Activated CD4-positive, alpha-beta memory T cell treated with anti-CD3 and anti-CD28 coated beads, Interleukin-2, amount 10 ng/mL, durations not matched to agents 7 days and 5 days (primary cell): ENCODE measurements at regions not wholly inside any gene's neighbourhood (a gene's known extent, or its start where the extent isn't known, plus 50 kb on each side); places are given as distances from the start of the nearest gene placed in this dataset.

Source experiments
- CTCF ChIA-PET: fragments of 350-600 bp; sonication (Branson Sonifier 250); formaldehyde crosslinking; loops from one replicate; lab custom pipeline; 2021; ENCODE audit warnings: antibody characterized with exemption, inconsistent platforms; lab: Charles Lee
- POLR2A ChIA-PET: fragments of 350-600 bp; sonication (Branson Sonifier 250); formaldehyde crosslinking; loops from one replicate; lab custom pipeline; 2021; ENCODE audit warnings: antibody characterized with exemption; lab: Charles Lee
- DNase-seq: peaks from one replicate; pipeline ENCODE4 v3.0.0-alpha.2; 2020
- H3K27ac Mint-ChIP-seq: one replicate; pipeline ENCODE4 v1.8.0; 2021; ENCODE audit warnings: mild to moderate bottlenecking, mixed read lengths
- H3K27me3 Mint-ChIP-seq: one replicate; pipeline ENCODE4 v1.8.0; 2021; ENCODE audit warnings: mixed read lengths
- H3K36me3 Mint-ChIP-seq: one replicate; pipeline ENCODE4 v1.8.0; 2021; ENCODE audit warnings: low read depth, mixed read lengths
- H3K4me1 Mint-ChIP-seq: one replicate; pipeline ENCODE4 v1.8.0; 2021; ENCODE audit warnings: mixed read lengths
- H3K4me3 Mint-ChIP-seq: one replicate; pipeline ENCODE4 v1.8.0; 2021; ENCODE audit warnings: mild to moderate bottlenecking, mixed read lengths
- H3K9me3 Mint-ChIP-seq: one replicate; pipeline ENCODE4 v1.8.0; 2021; ENCODE audit warnings: mixed read lengths

DNA sequence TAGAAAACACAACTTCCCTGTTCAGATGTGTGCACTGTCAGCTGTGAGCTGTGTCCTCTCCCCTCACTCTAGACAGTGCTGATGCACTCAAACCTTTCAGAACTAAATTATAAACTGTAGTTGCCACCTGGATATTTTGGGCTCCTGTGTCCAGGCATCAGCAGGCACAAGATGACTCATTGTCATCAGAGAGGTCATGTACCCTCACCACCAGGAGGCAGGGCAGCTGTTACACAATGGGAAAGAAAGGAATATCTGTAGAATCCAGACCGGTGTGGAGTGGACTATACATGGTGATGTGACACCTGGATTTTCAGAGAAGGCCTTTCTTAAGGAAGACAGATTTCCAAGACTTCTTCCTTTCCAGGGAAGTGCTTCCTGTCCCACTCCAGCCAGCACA is 854.4 kb upstream of the AGA start:
- CTCF ChIA-PET, result no interaction called here
- no peaks in the 10 kb centered on the region for H3K36me3 Mint-ChIP-seq
- H3K27ac Mint-ChIP-seq, result no peak overlapping the region
- POLR2A ChIA-PET, result no interaction called here
- no peaks in the 10 kb centered on the region for H3K9me3 Mint-ChIP-seq
- no peak overlapping the region for H3K4me3 Mint-ChIP-seq
- H3K27me3 Mint-ChIP-seq, result no peaks in the 10 kb centered on the region
- H3K4me1 Mint-ChIP-seq, result no peaks in the 10 kb centered on the region
- DNase-seq, result no peak

GRCh38 chr4:178306565-178306964 is 864.3 kb upstream of the AGA start:
- no peak overlapping the region for H3K27ac Mint-ChIP-seq
- no peaks in the 10 kb centered on the region for H3K36me3 Mint-ChIP-seq
- DNase-seq, result no peak
- H3K9me3 Mint-ChIP-seq, result no peaks in the 10 kb centered on the region
- no peaks in the 10 kb centered on the region for H3K27me3 Mint-ChIP-seq
- POLR2A ChIA-PET, result no interaction called here
- no peaks in the 10 kb centered on the region for H3K4me1 Mint-ChIP-seq
- CTCF ChIA-PET, result no interaction called here
- no peak overlapping the region for H3K4me3 Mint-ChIP-seq

DNA sequence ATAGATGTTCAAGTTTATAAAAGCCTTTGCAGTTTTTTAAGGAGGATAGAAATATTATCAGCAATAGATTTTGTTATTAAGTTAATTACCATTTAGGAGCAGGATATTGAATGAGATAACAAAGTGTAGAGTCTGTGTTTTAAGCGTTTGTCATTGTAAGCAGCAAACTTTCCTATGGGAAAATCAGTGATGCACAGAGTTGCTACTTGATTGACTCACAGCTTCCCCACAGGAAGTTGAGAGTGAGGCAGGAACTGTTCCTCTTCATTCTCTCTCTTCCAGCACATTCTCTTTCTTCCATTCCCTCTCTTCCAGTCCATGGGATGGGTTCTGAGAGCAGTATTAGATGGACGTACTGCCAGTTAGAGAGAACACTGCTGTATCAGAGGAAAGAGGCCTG is 867.7 kb upstream of the AGA start:
- Mint-ChIP-seq H3K27ac (no peak overlapping the region), H3K4me3 (no peak overlapping the region), H3K4me1 (no peaks in the 10 kb centered on the region), H3K27me3 (no peaks in the 10 kb centered on the region), H3K9me3 (no peaks in the 10 kb centered on the region), H3K36me3 (no peaks in the 10 kb centered on the region)
- CTCF ChIA-PET, result no interaction called here
- POLR2A ChIA-PET, result no interaction called here
- DNase-seq, result no peak

DNA sequence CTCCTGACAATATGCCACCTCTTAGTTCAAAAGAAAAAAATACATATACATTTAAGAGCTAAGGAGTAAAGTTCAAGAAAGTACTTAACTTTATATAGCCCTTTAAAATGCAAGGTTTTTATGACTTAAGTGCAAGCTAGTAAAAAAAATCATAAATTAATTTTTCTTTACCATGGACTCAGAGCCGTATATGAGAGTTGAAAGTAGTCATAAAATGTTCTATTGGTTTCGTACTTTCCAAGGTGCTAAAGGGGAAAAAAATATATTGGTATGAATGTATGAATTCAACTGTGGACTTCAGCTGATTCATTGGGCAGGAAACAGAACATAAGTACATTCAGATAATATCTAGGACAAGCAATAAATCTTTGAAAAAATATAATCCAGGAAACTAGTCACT is 869.8 kb upstream of the AGA start:
- Mint-ChIP-seq H3K4me1 (no peaks in the 10 kb centered on the region), H3K9me3 (no peaks in the 10 kb centered on the region), H3K27me3 (no peaks in the 10 kb centered on the region), H3K4me3 (no peak overlapping the region), H3K36me3 (no peaks in the 10 kb centered on the region), H3K27ac (no peak overlapping the region)
- ChIA-PET CTCF (no interaction called here), POLR2A (no interaction called here)
- no peak for DNase-seq

- Mint-ChIP-seq H3K4me1 (no peaks in the 10 kb centered on the region), H3K4me3 (no peak overlapping the region), H3K36me3 (no peaks in the 10 kb centered on the region), H3K9me3 (peaks cover 4% of the 10 kb centered on the region), H3K27me3 (no peaks in the 10 kb centered on the region), H3K27ac (no peak overlapping the region)
- POLR2A ChIA-PET, result no interaction called here
- CTCF ChIA-PET, result no interaction called here
- DNase-seq, result no peak
Observed at GRCh38 chr4:178314287-178314686, 872.0 kb upstream of the AGA start.

GRCh38 chr4:178316211-178316610 is 874.0 kb upstream of the AGA start:
- Mint-ChIP-seq H3K27ac (no peak overlapping the region), H3K4me1 (no peaks in the 10 kb centered on the region), H3K9me3 (peaks cover 10% of the 10 kb centered on the region), H3K36me3 (no peaks in the 10 kb centered on the region), H3K27me3 (no peaks in the 10 kb centered on the region), H3K4me3 (no peak overlapping the region)
- CTCF ChIA-PET, result no interaction called here
- no peak for DNase-seq
- POLR2A ChIA-PET, result no interaction called here

DNA sequence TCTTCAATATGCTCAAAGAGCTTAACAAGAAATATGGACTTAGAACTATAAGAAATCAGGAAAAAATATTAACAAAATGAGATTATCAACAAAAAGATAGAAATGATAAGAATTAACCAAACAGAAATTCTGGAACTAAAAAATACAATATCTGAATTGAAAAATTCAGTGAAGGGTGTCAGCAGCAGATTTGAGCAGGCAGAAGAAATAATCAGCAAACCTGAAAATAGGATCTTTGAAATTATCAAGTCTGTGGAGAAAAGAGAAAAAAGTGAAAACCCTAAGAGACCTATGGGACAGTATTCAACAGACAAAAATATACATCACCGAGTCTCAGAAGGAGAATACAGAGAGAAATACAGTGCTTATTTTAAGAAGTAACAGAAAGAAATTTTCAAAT is 877.8 kb upstream of the AGA start:
- CTCF ChIA-PET, result no interaction called here
- DNase-seq, result no peak
- no peaks in the 10 kb centered on the region for H3K4me1 Mint-ChIP-seq
- POLR2A ChIA-PET, result no interaction called here
- H3K36me3 Mint-ChIP-seq, result no peaks in the 10 kb centered on the region
- H3K4me3 Mint-ChIP-seq, result no peak overlapping the region
- H3K27me3 Mint-ChIP-seq, result no peaks in the 10 kb centered on the region
- H3K9me3 Mint-ChIP-seq, result peaks cover 13% of the 10 kb centered on the region
- H3K27ac Mint-ChIP-seq, result no peak overlapping the region

DNA sequence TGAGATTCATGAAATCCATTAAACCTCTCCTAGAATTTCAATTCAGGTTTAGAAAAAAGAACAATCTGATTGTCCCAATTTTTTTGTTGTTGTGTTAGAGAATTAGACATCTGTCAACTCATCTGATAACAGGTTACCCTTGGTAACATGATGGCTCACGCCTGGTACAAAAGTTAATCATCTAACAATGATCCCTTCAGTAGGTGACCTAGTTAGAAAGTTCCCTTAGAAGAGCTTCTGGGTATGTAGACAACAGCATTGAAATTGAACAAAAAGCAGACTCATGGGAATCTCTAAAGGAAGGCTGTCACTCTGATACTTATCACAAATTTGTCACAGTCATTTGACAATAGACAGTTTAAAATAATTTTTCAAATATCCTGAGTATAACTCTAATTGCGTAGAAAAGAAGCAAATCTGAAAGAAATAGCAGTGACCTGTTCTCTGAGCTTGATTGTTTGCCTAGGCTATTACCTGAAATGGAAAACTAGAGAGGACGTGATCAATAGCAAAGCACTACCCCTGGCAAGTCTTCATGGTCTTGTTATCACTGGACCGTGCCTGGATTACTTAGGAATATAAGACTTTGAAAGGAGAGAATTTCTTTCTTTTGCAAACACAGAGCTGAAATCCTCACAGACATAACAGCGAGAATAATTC is 880.4 kb upstream of the AGA start:
- DNase-seq, result no peak
- POLR2A ChIA-PET, result no interaction called here
- Mint-ChIP-seq H3K9me3 (peaks cover 10% of the 10 kb centered on the region), H3K4me1 (no peaks in the 10 kb centered on the region), H3K27me3 (no peaks in the 10 kb centered on the region), H3K4me3 (no peak overlapping the region), H3K27ac (no peak overlapping the region), H3K36me3 (no peaks in the 10 kb centered on the region)
- CTCF ChIA-PET, result no interaction called here

DNA sequence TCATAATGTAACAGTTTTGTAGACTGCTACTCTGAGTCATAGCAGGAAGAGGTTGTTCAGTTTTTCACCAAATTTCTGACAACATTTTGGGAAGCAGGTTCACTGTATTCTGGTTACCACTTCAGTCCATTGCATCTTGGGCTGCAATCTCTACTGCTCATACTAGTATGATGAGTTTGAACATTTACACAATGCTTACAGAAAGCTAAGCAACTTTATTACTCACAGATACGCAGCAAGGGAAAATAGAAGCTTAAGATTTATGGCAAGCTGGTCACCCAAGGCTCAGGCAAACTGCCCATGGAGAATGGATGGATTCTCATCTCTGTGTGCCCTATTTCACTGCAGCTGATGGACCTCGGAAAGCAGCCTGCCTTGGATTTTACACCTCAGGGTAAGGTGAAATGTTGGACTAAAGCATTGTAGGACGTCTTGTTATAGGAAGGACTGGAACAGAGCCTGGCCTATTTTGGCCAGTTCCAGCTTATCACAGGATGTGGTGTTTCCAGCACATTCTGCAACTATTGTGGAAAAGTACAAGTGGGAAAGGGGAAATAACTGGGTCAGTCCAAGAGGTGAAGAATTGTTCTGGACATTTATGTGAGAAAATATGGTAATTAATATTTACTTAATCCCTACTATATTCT is 887.1 kb upstream of the AGA start:
- ChIA-PET CTCF (no interaction called here), POLR2A (no interaction called here)
- H3K27ac Mint-ChIP-seq, result no peak overlapping the region
- H3K4me3 Mint-ChIP-seq, result no peak overlapping the region
- no peaks in the 10 kb centered on the region for H3K27me3 Mint-ChIP-seq
- H3K36me3 Mint-ChIP-seq, result no peaks in the 10 kb centered on the region
- DNase-seq, result no peak
- H3K9me3 Mint-ChIP-seq, result peaks cover 3% of the 10 kb centered on the region
- no peaks in the 10 kb centered on the region for H3K4me1 Mint-ChIP-seq

DNA sequence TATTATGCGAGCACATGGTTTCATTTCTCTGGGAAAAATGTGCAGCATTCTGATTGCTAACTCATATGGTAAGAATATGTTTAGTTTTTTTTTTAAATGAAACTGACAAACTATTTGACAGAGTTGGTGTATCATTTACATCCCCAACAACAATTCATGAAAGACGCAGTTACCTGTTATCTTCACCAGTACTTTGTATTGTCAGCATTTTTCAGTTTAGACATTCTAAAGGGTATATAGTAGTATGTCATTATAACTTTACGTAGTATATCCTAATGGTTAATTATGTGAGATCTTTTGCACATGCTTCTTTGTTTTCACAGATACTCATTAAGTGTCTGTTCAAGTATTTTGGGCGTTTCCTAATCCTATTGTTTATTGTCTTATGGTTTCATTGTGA is 891.1 kb upstream of the AGA start:
- POLR2A ChIA-PET, result no interaction called here
- Mint-ChIP-seq H3K27ac (no peak overlapping the region), H3K4me3 (no peak overlapping the region), H3K9me3 (peaks cover 2% of the 10 kb centered on the region), H3K36me3 (no peaks in the 10 kb centered on the region), H3K4me1 (no peaks in the 10 kb centered on the region), H3K27me3 (no peaks in the 10 kb centered on the region)
- no peak for DNase-seq
- CTCF ChIA-PET, result no interaction called here

- H3K27me3 Mint-ChIP-seq, result no peaks in the 10 kb centered on the region
- no peak overlapping the region for H3K27ac Mint-ChIP-seq
- no peak for DNase-seq
- CTCF ChIA-PET, result no interaction called here
- no peaks in the 10 kb centered on the region for H3K4me1 Mint-ChIP-seq
- no peak overlapping the region for H3K4me3 Mint-ChIP-seq
- POLR2A ChIA-PET, result no interaction called here
- H3K9me3 Mint-ChIP-seq, result no peaks in the 10 kb centered on the region
- no peaks in the 10 kb centered on the region for H3K36me3 Mint-ChIP-seq
Observed at GRCh38 chr4:178339769-178340168, 897.5 kb upstream of the AGA start.

DNA sequence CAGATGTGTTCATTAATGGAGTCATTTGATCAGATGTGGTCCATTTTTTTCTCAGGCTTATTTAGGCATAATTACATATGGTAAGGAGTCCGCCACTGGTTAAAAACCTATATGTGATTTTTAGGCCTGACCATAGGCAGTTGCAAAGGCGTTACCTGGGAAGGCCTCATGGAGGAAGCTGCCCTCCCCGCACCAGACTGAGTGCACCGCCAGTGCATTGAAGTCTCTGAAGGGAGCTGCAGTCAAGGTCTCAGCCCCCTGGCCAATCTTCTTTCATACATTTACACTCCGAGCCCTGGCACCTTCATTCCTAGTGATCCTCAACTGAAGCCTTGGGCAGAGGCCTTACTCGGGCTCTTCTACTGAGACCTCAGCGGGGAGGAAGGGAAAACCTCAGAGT is 898.2 kb upstream of the AGA start:
- ChIA-PET POLR2A (no interaction called here), CTCF (no interaction called here)
- Mint-ChIP-seq H3K27me3 (no peaks in the 10 kb centered on the region), H3K4me3 (no peak overlapping the region), H3K9me3 (no peaks in the 10 kb centered on the region), H3K36me3 (no peaks in the 10 kb centered on the region), H3K27ac (no peak overlapping the region), H3K4me1 (no peaks in the 10 kb centered on the region)
- no peak for DNase-seq

GRCh38 chr4:178344096-178344495 is 901.9 kb upstream of the AGA start:
- Mint-ChIP-seq H3K9me3 (no peaks in the 10 kb centered on the region), H3K4me1 (no peaks in the 10 kb centered on the region), H3K27me3 (no peaks in the 10 kb centered on the region), H3K4me3 (no peak overlapping the region), H3K27ac (no peak overlapping the region), H3K36me3 (no peaks in the 10 kb centered on the region)
- CTCF ChIA-PET, result no interaction called here
- DNase-seq, result no peak
- POLR2A ChIA-PET, result no interaction called here

- no peak overlapping the region for H3K27ac Mint-ChIP-seq
Observed at GRCh38 chr4:178347111-178347510, 904.9 kb upstream of the AGA start.

More at GRCh38 chr4:178347111-178347510, 904.9 kb upstream of the AGA start:
- no peak overlapping the region for H3K4me3 Mint-ChIP-seq
- H3K27me3 Mint-ChIP-seq, result no peaks in the 10 kb centered on the region
- DNase-seq, result no peak
- H3K9me3 Mint-ChIP-seq, result no peaks in the 10 kb centered on the region
- ChIA-PET POLR2A (no interaction called here), CTCF (no interaction called here)
- no peaks in the 10 kb centered on the region for H3K4me1 Mint-ChIP-seq
- H3K36me3 Mint-ChIP-seq, result no peaks in the 10 kb centered on the region
